Sigmoid colon (tissue), 4 donors: ENCODE measurements at regions not wholly inside any gene's neighbourhood (a gene's known extent, or its start where the extent isn't known, plus 50 kb on each side); places are given as distances from the start of the nearest gene placed in this dataset.

Source experiments
- EP300 ChIP-seq, 4 donors: sonication (generic); formaldehyde crosslinking; IDR thresholded peaks; one replicate each; pipeline ENCODE4 v1.6.1; 2017; ENCODE audit warnings: antibody characterized with exemption in 4 of 4
- POLR2A ChIP-seq, 2 donors: fragments of 450-650 bp; IDR thresholded peaks; one replicate each; pipeline ENCODE4 v1.6.1; 2016; ENCODE audit warnings: antibody characterized with exemption in 2 of 2, mild to moderate bottlenecking in 2 of 2, moderate library complexity in 2 of 2
- POLR2AphosphoS5 ChIP-seq, 4 donors: sonication (generic); formaldehyde crosslinking; IDR thresholded peaks; one replicate each; pipeline ENCODE4 v1.6.1; 2017; ENCODE audit warnings: antibody characterized with exemption in 4 of 4
- TF ChIP-seq, protein P1 (sequence below), 4 experiments: fragments of 450-650 bp in 3 of 4; fragments of 200-600 bp in 1 of 4; IDR thresholded peaks; one replicate each; pipeline ENCODE4 v1.5.1; 2016 to 2019; ENCODE audit warnings: antibody characterized with exemption in 4 of 4, mild to moderate bottlenecking in 3 of 4, moderate library complexity in 2 of 4

DNA sequence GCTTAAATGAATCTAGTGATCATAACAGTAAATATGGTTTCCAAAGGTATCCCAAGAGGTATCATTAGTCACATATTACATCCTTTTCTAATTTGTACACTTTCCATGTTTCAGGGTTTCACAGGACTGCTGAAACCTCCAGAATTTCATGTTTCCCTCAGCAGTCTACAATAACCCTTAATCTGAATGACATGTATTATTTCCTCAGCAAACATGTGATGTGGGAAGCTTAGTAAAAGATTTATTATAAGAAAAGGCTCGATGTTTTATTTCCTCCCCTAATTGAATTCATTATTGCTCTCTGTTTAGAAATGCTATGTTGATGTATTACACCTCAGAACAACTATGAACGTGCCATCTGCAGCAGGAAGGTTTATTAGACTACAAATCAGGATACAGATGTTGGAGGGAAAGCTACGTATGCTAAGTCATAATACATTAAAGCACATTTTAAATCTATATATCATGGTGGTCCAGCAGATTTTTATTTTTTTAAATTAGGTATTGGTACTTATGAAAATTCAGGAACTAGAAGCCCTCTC, 52.5 kb upstream of the SKAP2 start:
- TF ChIP-seq POLR2A (IDR thresholded peaks at IDR 0.05) (no peak), POLR2AphosphoS5 (IDR thresholded peaks at IDR 0.05) (no peak), EP300 (IDR thresholded peaks at IDR 0.05) (no peak)
- TF ChIP-seq, protein P1, sequence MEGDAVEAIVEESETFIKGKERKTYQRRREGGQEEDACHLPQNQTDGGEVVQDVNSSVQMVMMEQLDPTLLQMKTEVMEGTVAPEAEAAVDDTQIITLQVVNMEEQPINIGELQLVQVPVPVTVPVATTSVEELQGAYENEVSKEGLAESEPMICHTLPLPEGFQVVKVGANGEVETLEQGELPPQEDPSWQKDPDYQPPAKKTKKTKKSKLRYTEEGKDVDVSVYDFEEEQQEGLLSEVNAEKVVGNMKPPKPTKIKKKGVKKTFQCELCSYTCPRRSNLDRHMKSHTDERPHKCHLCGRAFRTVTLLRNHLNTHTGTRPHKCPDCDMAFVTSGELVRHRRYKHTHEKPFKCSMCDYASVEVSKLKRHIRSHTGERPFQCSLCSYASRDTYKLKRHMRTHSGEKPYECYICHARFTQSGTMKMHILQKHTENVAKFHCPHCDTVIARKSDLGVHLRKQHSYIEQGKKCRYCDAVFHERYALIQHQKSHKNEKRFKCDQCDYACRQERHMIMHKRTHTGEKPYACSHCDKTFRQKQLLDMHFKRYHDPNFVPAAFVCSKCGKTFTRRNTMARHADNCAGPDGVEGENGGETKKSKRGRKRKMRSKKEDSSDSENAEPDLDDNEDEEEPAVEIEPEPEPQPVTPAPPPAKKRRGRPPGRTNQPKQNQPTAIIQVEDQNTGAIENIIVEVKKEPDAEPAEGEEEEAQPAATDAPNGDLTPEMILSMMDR (IDR thresholded peaks at IDR 0.05) = no peak
